ENCODE measurements at regions not wholly inside any gene's neighbourhood (a gene's known extent, or its start where the extent isn't known, plus 50 kb on each side); places are given as distances from the start of the nearest gene placed in this dataset.
"Not testable (repeated sequence)": the region's sequence is repeated elsewhere in the genome, so short reads cannot be mapped to it uniquely, and the experiment has no call there.

DNA sequence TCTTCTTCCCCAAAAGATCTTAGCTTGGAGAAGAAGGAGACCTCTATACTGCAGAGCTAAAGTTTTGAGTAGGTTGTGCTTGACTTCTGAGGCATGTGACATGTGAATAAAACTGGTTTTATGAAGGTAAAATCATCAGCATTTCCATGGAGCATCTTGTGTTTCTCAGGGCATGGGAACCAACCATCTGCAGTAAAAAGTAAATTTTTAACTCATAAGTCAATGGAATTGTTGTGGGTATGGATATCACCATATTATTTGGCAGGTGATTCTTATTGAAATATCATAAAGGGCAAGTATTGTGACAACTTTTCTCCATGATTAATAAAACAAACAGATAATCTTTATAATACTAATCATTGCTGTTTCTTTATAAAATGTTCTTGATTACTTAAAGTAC is 173.0 kb upstream of the ZNF658 start:
- DNase-seq; H3K36me3 ChIP-seq; H3K27ac ChIP-seq; H3K27me3 ChIP-seq; ATAC-seq; H3K4me3 ChIP-seq; H3K4me1 ChIP-seq; H3K9me3 ChIP-seq; intact Hi-C loops (cut with DNase I): not testable (repeated sequence)

- intact Hi-C loops (cut with DNase I); ATAC-seq; H3K4me1 ChIP-seq; H3K36me3 ChIP-seq; H3K9me3 ChIP-seq; H3K27ac ChIP-seq; H3K4me3 ChIP-seq; H3K27me3 ChIP-seq: not testable (repeated sequence)
- peak in 1 of 4 donors; percentile 17 for DNase-seq
These were observed 163.8 kb upstream of the ZNF658 start for GRCh38 chr9:66736686-66737085.

DNA sequence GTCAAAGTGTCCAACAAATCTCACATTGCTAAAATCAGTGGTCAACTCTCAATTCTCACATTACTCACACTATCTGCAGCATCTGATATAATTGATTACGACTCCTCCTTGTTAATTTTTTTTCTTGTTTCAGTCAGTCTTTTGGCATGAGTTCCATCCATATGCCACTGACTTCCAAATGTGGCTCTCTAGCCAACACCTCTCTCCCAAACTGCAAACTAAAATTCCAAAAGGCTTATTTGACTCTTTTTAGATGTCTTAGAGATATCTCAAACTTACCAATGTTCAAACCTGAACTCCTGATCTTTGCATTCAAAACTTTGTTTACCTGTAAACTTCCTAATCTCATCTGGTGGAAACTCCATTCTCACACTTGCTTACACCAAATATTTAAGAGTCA is 162.1 kb upstream of the ZNF658 start:
- H3K4me3 ChIP-seq; H3K9me3 ChIP-seq; intact Hi-C loops (cut with DNase I); H3K4me1 ChIP-seq; H3K27me3 ChIP-seq; H3K27ac ChIP-seq; ATAC-seq; DNase-seq; H3K36me3 ChIP-seq: not testable (repeated sequence)

- ATAC-seq; H3K27me3 ChIP-seq; H3K27ac ChIP-seq; intact Hi-C loops (cut with DNase I); H3K36me3 ChIP-seq; H3K4me1 ChIP-seq; H3K9me3 ChIP-seq; H3K4me3 ChIP-seq; DNase-seq: not testable (repeated sequence)
These were observed 160.4 kb upstream of the ZNF658 start for GRCh38 chr9:66740136-66740535.

GRCh38 chr9:66745846-66746245 is 154.7 kb upstream of the ZNF658 start:
- H3K27ac ChIP-seq; H3K4me3 ChIP-seq; H3K4me1 ChIP-seq; ATAC-seq; intact Hi-C loops (cut with DNase I); H3K9me3 ChIP-seq; H3K27me3 ChIP-seq; H3K36me3 ChIP-seq: not testable (repeated sequence)
- peak in 1 of 4 donors; percentile 57 for DNase-seq

- H3K9me3 ChIP-seq; H3K4me3 ChIP-seq; intact Hi-C loops (cut with DNase I); H3K27me3 ChIP-seq; H3K27ac ChIP-seq; H3K36me3 ChIP-seq; ATAC-seq; H3K4me1 ChIP-seq: not testable (repeated sequence)
- DNase-seq: peak in 1 of 4 donors; percentile 9
These were observed 148.1 kb upstream of the ZNF658 start for GRCh38 chr9:66752324-66752923.

- H3K36me3 ChIP-seq; H3K27me3 ChIP-seq; intact Hi-C loops (cut with DNase I); DNase-seq; H3K4me3 ChIP-seq; H3K9me3 ChIP-seq; H3K4me1 ChIP-seq; H3K27ac ChIP-seq; ATAC-seq: not testable (repeated sequence)
These were observed 140.6 kb upstream of the ZNF658 start for GRCh38 chr9:66759825-66760492.

DNA sequence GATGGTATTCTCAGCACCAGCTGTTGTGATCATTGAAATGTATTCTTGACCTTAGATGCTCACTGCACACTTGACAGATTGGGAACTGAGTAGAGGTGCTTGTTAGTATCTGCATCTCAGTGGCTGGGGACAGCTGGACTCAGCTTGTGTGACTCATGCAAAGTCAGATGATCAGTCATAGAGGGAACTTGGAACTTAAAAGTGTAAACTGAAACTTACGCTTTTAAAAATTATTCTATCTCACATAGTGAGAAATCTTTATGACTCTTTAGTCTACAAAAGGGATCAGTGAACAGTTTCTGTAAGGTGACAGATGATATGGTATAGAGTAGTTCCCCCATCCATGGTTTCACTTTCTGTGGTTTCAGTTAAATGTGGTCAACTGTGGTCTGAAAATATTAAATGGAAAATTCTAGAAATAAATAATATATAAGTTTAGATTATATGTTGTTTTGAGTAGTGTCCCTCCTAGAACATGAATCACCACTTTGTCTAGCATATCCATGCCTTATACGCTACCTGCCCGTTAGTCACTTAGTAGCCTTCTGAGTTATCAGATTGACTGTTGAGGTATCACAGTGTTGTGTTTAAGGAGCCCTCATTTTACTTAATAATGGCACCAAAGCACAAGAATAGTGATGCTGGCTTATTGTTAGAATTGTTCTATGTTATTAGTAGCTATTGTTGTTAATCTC is 135.6 kb upstream of the ZNF658 start:
- DNase-seq; H3K27me3 ChIP-seq; intact Hi-C loops (cut with DNase I); ATAC-seq; H3K4me3 ChIP-seq; H3K9me3 ChIP-seq; H3K36me3 ChIP-seq; H3K27ac ChIP-seq; H3K4me1 ChIP-seq: not testable (repeated sequence)

- H3K4me3 ChIP-seq; H3K9me3 ChIP-seq; intact Hi-C loops (cut with DNase I); H3K4me1 ChIP-seq; H3K27me3 ChIP-seq; DNase-seq; H3K27ac ChIP-seq; ATAC-seq; H3K36me3 ChIP-seq: not testable (repeated sequence)
These were observed 135.0 kb upstream of the ZNF658 start for GRCh38 chr9:66765531-66765930.

DNA sequence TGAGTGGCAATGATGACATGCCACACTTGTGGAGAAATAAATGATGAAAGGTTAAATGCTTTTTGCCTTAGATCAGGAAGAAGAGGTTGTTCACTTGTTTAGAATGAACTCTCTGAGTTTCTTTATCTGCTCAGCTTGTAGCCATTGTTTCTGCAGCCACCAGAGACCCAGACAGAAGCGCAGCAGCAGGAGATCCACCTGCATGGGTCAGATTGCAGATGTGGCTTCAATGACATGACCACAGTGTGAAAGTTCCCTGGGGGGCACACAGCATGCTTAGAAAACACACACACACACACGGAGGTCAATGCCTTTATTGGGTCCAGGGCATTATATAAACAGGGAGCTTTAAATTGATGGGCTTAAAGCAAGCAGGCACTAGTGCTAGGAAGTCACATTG is 129.0 kb upstream of the ZNF658 start:
- H3K27ac ChIP-seq; H3K9me3 ChIP-seq; ATAC-seq; DNase-seq; intact Hi-C loops (cut with DNase I); H3K4me3 ChIP-seq; H3K27me3 ChIP-seq; H3K36me3 ChIP-seq; H3K4me1 ChIP-seq: not testable (repeated sequence)

DNA sequence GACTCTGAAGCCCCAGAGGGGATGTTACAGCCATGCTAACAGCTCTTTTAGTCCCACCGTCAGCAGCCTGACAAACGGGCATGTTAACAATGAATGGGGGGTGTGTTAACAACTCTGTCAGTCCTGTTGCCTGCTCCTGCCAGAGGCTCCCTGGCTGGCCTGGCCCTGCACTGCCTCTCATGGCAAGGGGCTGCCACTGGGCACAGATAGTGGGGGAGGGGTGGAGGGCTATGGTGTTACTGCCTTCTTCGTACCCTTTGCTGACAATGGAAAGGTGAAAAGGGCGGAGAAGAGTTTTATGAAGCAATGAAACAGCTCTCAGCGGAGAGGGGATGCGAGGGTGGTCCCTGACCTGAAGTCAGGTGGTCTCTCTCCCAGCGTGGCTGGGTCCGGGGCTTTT is 125.9 kb upstream of the ZNF658 start:
- H3K36me3 ChIP-seq; H3K9me3 ChIP-seq; H3K4me1 ChIP-seq; H3K4me3 ChIP-seq; ATAC-seq; H3K27ac ChIP-seq; DNase-seq; H3K27me3 ChIP-seq; intact Hi-C loops (cut with DNase I): not testable (repeated sequence)

- DNase-seq; H3K9me3 ChIP-seq; H3K4me1 ChIP-seq; H3K4me3 ChIP-seq; H3K27me3 ChIP-seq; intact Hi-C loops (cut with DNase I); H3K36me3 ChIP-seq: not testable (repeated sequence)
- peak; percentile 14 for ATAC-seq
- H3K27ac ChIP-seq: peak overlapping the region in 1 of 2 donors; percentile 60
These were observed 120.4 kb upstream of the ZNF658 start for GRCh38 chr9:66779944-66780661.

DNA sequence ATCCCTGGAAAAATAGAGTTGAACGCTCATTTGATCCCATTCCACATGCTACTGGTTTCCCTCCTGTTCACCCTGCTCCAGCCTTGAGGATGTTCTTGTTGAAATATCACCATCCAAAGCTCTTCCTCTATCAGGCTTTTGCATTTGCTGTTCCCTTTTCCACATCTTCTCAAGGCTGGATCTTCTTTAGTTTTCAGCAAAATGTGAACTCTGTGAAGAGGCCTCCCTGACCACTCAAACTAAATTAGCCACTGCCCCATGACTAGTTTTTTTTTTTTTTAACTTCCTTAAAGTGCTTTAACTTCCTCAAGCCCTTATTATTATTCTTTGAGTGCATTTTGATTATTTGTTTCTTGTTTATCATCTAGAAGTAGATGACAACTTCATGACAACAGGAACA is 119.3 kb upstream of the ZNF658 start:
- DNase-seq; H3K27me3 ChIP-seq; intact Hi-C loops (cut with DNase I); H3K36me3 ChIP-seq; H3K4me3 ChIP-seq; ATAC-seq; H3K9me3 ChIP-seq; H3K4me1 ChIP-seq: not testable (repeated sequence)
- peak overlapping the region in 1 of 2 donors; percentile 63 for H3K27ac ChIP-seq
